GM10266 (cell line): ENCODE measurements at regions not wholly inside any gene's neighbourhood (a gene's known extent, or its start where the extent isn't known, plus 50 kb on each side); places are given as distances from the start of the nearest gene placed in this dataset.
"Not testable (repeated sequence)": the region's sequence is repeated elsewhere in the genome, so short reads cannot be mapped to it uniquely, and the experiment has no call there.

Experiments
- DNase-seq: peaks from one replicate; pipeline ENCODE4 v3.0.0; 2012; ENCODE audit errors: extremely low spot score
- CTCF ChIP-seq: IDR thresholded peaks from 2 replicates; pipeline ENCODE4 v1.5.1; 2012; ENCODE audit warnings: mild to moderate bottlenecking, low read depth; ENCODE audit not compliant: control insufficient read depth, insufficient read depth; ENCODE audit errors: missing control alignments

- no peak for TF ChIP-seq CTCF
- DNase-seq: no peak
Measured at GRCh38 chr12:126040307-126040706, 975.1 kb downstream of the AACS start.

- no peak for TF ChIP-seq CTCF
- DNase-seq: no peak
Measured at GRCh38 chr12:126042286-126042685, 977.1 kb downstream of the AACS start.

GRCh38 chr12:126049501-126049900, 984.3 kb downstream of the AACS start:
- not testable (repeated sequence) for DNase-seq

- DNase-seq: no peak
- no peak for TF ChIP-seq CTCF
Measured at GRCh38 chr12:126051611-126052107, 986.4 kb downstream of the AACS start.

- TF ChIP-seq CTCF: no peak
- DNase-seq: no peak
Measured at GRCh38 chr12:126055521-126055920, 990.3 kb downstream of the AACS start.

GRCh38 chr12:126061777-126062176, 996.5 kb downstream of the AACS start:
- no peak for TF ChIP-seq CTCF
- no peak for DNase-seq

GRCh38 chr12:126064028-126064427, 998.8 kb downstream of the AACS start:
- TF ChIP-seq CTCF: no peak
- DNase-seq: no peak
